OCI-LY7 (cell line): ENCODE measurements at regions not wholly inside any gene's neighbourhood (a gene's known extent, or its start where the extent isn't known, plus 50 kb on each side); places are given as distances from the start of the nearest gene placed in this dataset.

Experiments used
- BruUV-seq: library from RNA; stranded (reverse); fragments of 400-500 nt; replicated peaks from 2 replicates; lab custom pipeline; 2021; lab: Mats Ljungman, UMichigan
- CTCF ChIA-PET: fragments of 300-600 bp; sonication (Branson Sonifier 250); formaldehyde crosslinking; loops from one replicate; lab custom pipeline; 2022; ENCODE audit warnings: antibody characterized with exemption; ENCODE audit not compliant: unreplicated experiment; lab: Charles Lee
- POLR2A ChIA-PET: fragments of 300-600 bp; sonication (Branson Sonifier 250); formaldehyde crosslinking; loops from one replicate; lab custom pipeline; 2022; ENCODE audit warnings: antibody characterized with exemption; lab: Charles Lee
- DNase-seq: peaks from one replicate; pipeline ENCODE4 v3.0.0-alpha.2; 2015; ENCODE audit warnings: low spot score
- H2AFZ ChIP-seq: fragments of 200-600 bp; sonication (generic), shearing (Covaris generic); 2 replicates; pipeline ENCODE4 v1.6.1; 2014; ENCODE audit warnings: mild to moderate bottlenecking, antibody characterized with exemption, low read length, moderate library complexity
- H3K27ac ChIP-seq: fragments of 200-600 bp; sonication (generic); 2 replicates; pipeline ENCODE4 v1.5.1; 2014; ENCODE audit warnings: mixed run types, low read depth, mild to moderate bottlenecking, moderate library complexity, low read length, inconsistent platforms; ENCODE audit not compliant: poor library complexity, severe bottlenecking
- H3K36me3 ChIP-seq: fragments of 200-600 bp; sonication (generic); 2 replicates; pipeline ENCODE4 v1.6.1; 2014; ENCODE audit warnings: mild to moderate bottlenecking, antibody characterized with exemption, low read length, moderate library complexity, mixed read lengths; ENCODE audit not compliant: insufficient read depth
- H3K4me1 ChIP-seq: fragments of 200-600 bp; sonication (generic); 2 replicates; pipeline ENCODE4 v1.5.1; 2014; ENCODE audit warnings: mild to moderate bottlenecking, low read length; ENCODE audit not compliant: insufficient read depth, poor library complexity, severe bottlenecking
- H3K4me2 ChIP-seq: fragments of 200-600 bp; sonication (generic); 2 replicates; pipeline ENCODE4 v1.6.1; 2014; ENCODE audit warnings: mild to moderate bottlenecking, low read length
- H3K4me3 ChIP-seq: fragments of 200-600 bp; sonication (generic); 2 replicates; pipeline ENCODE4 v1.5.1; 2014; ENCODE audit warnings: mild to moderate bottlenecking, low read depth, low read length; ENCODE audit not compliant: poor library complexity, severe bottlenecking
- H3K79me2 ChIP-seq: fragments of 200-600 bp; sonication (generic); 2 replicates; pipeline ENCODE4 v1.6.1; 2016; ENCODE audit warnings: low read depth, mild to moderate bottlenecking, low read length, moderate library complexity, mixed read lengths; ENCODE audit not compliant: insufficient read depth
- H3K9me2 ChIP-seq: fragments of 200-600 bp; sonication (generic); 2 replicates; pipeline ENCODE4 v1.6.1; 2016; ENCODE audit warnings: mild to moderate bottlenecking, low read length, mixed read lengths; ENCODE audit not compliant: insufficient read depth
- H3K9me3 ChIP-seq: fragments of 200-600 bp; sonication (generic); 2 replicates; pipeline ENCODE4 v1.6.1; 2014; ENCODE audit warnings: mild to moderate bottlenecking, mixed run types, low read length, mixed read lengths
- H4K20me1 ChIP-seq: fragments of 200-600 bp; sonication (generic); 2 replicates; pipeline ENCODE4 v1.6.1; 2014; ENCODE audit warnings: mild to moderate bottlenecking, antibody characterized with exemption, low read length, moderate library complexity, mixed read lengths; ENCODE audit not compliant: insufficient read depth
- CTCF ChIP-seq: fragments of 200-600 bp; sonication (generic); conservative IDR thresholded peaks from 2 replicates; pipeline ENCODE4 v1.5.1; 2014; ENCODE audit warnings: mild to moderate bottlenecking, antibody characterized with exemption, low read length, moderate library complexity, mixed read lengths
- EZH2phosphoT487 ChIP-seq: fragments of 200-600 bp; sonication (generic); IDR thresholded peaks from 2 replicates; pipeline ENCODE4 v1.6.1; 2018; ENCODE audit warnings: low read depth, borderline replicate concordance, mild to moderate bottlenecking, mixed run types, antibody characterized with exemption, low read length, moderate library complexity, mixed read lengths
- intact Hi-C: fragments of 100-400 bp; cut with micrococcal nuclease; formaldehyde crosslinking; loops from one replicate; pipeline ENCODE4 v1.10.0; 2022; ENCODE audit not compliant: unreplicated experiment

GRCh38 chr4:80142394-80143306 is 54.7 kb upstream of the PRDM8 start:
- H3K4me2 ChIP-seq = no peak overlapping the region
- CTCF ChIA-PET = no interaction called here
- intact Hi-C loops = no loop called here
- no peak overlapping the region for H2AFZ ChIP-seq
- no peaks in the 10 kb centered on the region for H3K79me2 ChIP-seq
- H3K4me1 ChIP-seq = no peaks in the 10 kb centered on the region
- H3K4me3 ChIP-seq = no peak overlapping the region
- no TSS peak for BruUV-seq
- H3K9me3 ChIP-seq = no peaks in the 10 kb centered on the region
- DNase-seq = no peak
- no peaks in the 10 kb centered on the region for H3K36me3 ChIP-seq
- POLR2A ChIA-PET = interaction anchor here (0.9 kb wide), 1 partner anchor 12 kb away, joined by 3 read pairs; no protein-coding TSS in a partner anchor
- no peaks in the 10 kb centered on the region for H4K20me1 ChIP-seq
- no peak overlapping the region for H3K27ac ChIP-seq
- no peaks in the 10 kb centered on the region for H3K9me2 ChIP-seq
- TF ChIP-seq CTCF (no peak), EZH2phosphoT487 (no peak)

- Histone ChIP-seq H2AFZ (no peak overlapping the region), H3K4me2 (no peak overlapping the region), H3K79me2 (no peaks in the 10 kb centered on the region), H4K20me1 (no peaks in the 10 kb centered on the region), H3K36me3 (no peaks in the 10 kb centered on the region), H3K27ac (no peak overlapping the region), H3K9me2 (no peaks in the 10 kb centered on the region), H3K4me3 (no peak overlapping the region), H3K9me3 (no peaks in the 10 kb centered on the region), H3K4me1 (no peaks in the 10 kb centered on the region)
- TF ChIP-seq EZH2phosphoT487 (no peak), CTCF (no peak)
- intact Hi-C loops = no loop called here
- CTCF ChIA-PET = no interaction called here
- no TSS peak for BruUV-seq
- POLR2A ChIA-PET = interaction anchor here (0.9 kb wide), 2 partner anchors 13 to 463 kb away, joined by 3 read pairs; no protein-coding TSS in a partner anchor
- no peak for DNase-seq
Measured at GRCh38 chr4:80141543-80141942, 55.8 kb upstream of the PRDM8 start.

- Histone ChIP-seq H2AFZ (no peak overlapping the region), H3K4me3 (no peak overlapping the region), H3K27ac (no peak overlapping the region), H3K9me3 (no peaks in the 10 kb centered on the region), H3K4me1 (no peaks in the 10 kb centered on the region), H4K20me1 (no peaks in the 10 kb centered on the region), H3K36me3 (no peaks in the 10 kb centered on the region), H3K4me2 (no peak overlapping the region), H3K79me2 (no peaks in the 10 kb centered on the region), H3K9me2 (no peaks in the 10 kb centered on the region)
- intact Hi-C loops = no loop called here
- ChIA-PET POLR2A (no interaction called here), CTCF (no interaction called here)
- no peak for TF ChIP-seq EZH2phosphoT487
- TF ChIP-seq CTCF = no peak
- DNase-seq = no peak
- BruUV-seq = no TSS peak
Measured at GRCh38 chr4:80140194-80140593, 57.1 kb upstream of the PRDM8 start.
